Esophagus squamous epithelium (tissue), 4 donors: ENCODE measurements at regions not wholly inside any gene's neighbourhood (a gene's known extent, or its start where the extent isn't known, plus 50 kb on each side); places are given as distances from the start of the nearest gene placed in this dataset.

ENCODE experiments used
- POLR2A ChIP-seq, 4 donors: fragments of 450-650 bp; IDR thresholded peaks; one replicate each; pipeline ENCODE4 v1.6.1; 2017; ENCODE audit warnings: antibody characterized with exemption in 4 of 4, mild to moderate bottlenecking in 4 of 4, moderate library complexity in 3 of 4
- TF ChIP-seq, protein P1 (sequence below), 6 experiments: fragments of 450-650 bp in 4 of 6; fragments of 200-600 bp in 2 of 6; sonication (generic) in 2 of 6; IDR thresholded peaks; one replicate each; pipeline ENCODE4 v1.5.1; 2016 to 2019; ENCODE audit warnings: antibody characterized with exemption in 6 of 6, mild to moderate bottlenecking in 4 of 6, moderate library complexity in 4 of 6

DNA sequence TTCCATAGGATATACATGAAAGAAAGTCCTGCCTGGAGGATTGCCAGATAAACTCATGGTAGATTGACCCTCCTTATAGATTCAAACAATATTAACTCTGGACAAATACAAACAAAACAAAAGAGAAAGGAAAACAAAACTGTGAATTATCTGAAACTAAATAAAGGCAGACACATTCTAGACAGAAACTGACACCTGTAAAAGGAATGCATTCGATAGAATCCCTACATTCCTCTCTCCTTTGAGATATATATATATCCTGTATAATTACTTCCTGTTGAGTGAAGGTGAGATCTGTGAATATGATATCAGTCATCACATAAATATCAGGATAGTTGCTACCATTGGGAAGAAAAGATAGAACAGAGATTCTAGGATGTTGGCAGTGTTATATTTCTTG lies 948.4 kb upstream of the ATXN7L3B start:
- TF ChIP-seq, protein P1, sequence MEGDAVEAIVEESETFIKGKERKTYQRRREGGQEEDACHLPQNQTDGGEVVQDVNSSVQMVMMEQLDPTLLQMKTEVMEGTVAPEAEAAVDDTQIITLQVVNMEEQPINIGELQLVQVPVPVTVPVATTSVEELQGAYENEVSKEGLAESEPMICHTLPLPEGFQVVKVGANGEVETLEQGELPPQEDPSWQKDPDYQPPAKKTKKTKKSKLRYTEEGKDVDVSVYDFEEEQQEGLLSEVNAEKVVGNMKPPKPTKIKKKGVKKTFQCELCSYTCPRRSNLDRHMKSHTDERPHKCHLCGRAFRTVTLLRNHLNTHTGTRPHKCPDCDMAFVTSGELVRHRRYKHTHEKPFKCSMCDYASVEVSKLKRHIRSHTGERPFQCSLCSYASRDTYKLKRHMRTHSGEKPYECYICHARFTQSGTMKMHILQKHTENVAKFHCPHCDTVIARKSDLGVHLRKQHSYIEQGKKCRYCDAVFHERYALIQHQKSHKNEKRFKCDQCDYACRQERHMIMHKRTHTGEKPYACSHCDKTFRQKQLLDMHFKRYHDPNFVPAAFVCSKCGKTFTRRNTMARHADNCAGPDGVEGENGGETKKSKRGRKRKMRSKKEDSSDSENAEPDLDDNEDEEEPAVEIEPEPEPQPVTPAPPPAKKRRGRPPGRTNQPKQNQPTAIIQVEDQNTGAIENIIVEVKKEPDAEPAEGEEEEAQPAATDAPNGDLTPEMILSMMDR (IDR thresholded peaks at IDR 0.05), result no peak
- no peak for TF ChIP-seq POLR2A (IDR thresholded peaks at IDR 0.05)
